PC-3 (cell line): ENCODE measurements at regions not wholly inside any gene's neighbourhood (a gene's known extent, or its start where the extent isn't known, plus 50 kb on each side); places are given as distances from the start of the nearest gene placed in this dataset.

Source experiments
- CTCF ChIP-seq: fragments of 300-600 bp; sonication (generic); conservative IDR thresholded peaks from 2 replicates; pipeline ENCODE4 v1.5.1; 2017; ENCODE audit warnings: antibody characterized with exemption, low read depth, mild to moderate bottlenecking, low read length
- EZH2 ChIP-seq: fragments of 300-600 bp; sonication (generic); IDR thresholded peaks from one replicate; pipeline ENCODE4 v1.6.1; 2017; ENCODE audit warnings: antibody characterized with exemption, mild to moderate bottlenecking, low read length; ENCODE audit not compliant: unreplicated experiment
- EZH2phosphoT487 ChIP-seq: fragments of 300-600 bp; sonication (generic); IDR thresholded peaks from 2 replicates; pipeline ENCODE4 v1.6.1; 2018; ENCODE audit warnings: mild to moderate bottlenecking, antibody characterized with exemption, low read length, borderline replicate concordance

- TF ChIP-seq CTCF: no peak
- no peak for TF ChIP-seq EZH2
- TF ChIP-seq EZH2phosphoT487: no peak
Observed at GRCh38 chr17:55580596-55581133, 69.4 kb upstream of the SMIM36 start.
